Vagina (tissue), 2 donors: ENCODE measurements at regions not wholly inside any gene's neighbourhood (a gene's known extent, or its start where the extent isn't known, plus 50 kb on each side); places are given as distances from the start of the nearest gene placed in this dataset.

Experiments used
- DNase-seq, 2 donors: peaks; one replicate each; pipeline ENCODE4 v3.0.0-alpha.2; 2017; ENCODE audit errors: extremely low spot score in 2 of 2
- H3K27ac ChIP-seq: fragments of 200-600 bp; sonication (generic); one replicate; pipeline ENCODE4 v1.5.1; 2019
- H3K27me3 ChIP-seq: fragments of 200-600 bp; sonication (generic); one replicate; pipeline ENCODE4 v1.5.1; 2019
- H3K36me3 ChIP-seq, 2 donors: fragments of 200-600 bp; sonication (generic); one replicate each; pipeline ENCODE4 v1.5.1; 2017 to 2019
- H3K4me1 ChIP-seq: fragments of 200-600 bp; sonication (generic); one replicate; pipeline ENCODE4 v1.5.1; 2019
- H3K4me3 ChIP-seq, 2 donors: fragments of 200-600 bp; sonication (generic); 1 replicate in 1 of 2; 2 replicates in 1 of 2; pipeline ENCODE4 v1.5.1; 2016 to 2019
- H3K9me3 ChIP-seq: fragments of 200-600 bp; sonication (generic); one replicate; pipeline ENCODE4 v1.5.1; 2019
- CTCF ChIP-seq, 3 experiments: fragments of 450-650 bp in 2 of 3; fragments of 200-600 bp in 1 of 3; sonication (generic) in 1 of 3; IDR thresholded peaks; one replicate each; pipeline ENCODE4 v1.5.1; 2017 to 2019; ENCODE audit warnings: antibody characterized with exemption in 3 of 3, mild to moderate bottlenecking in 2 of 3, moderate library complexity in 2 of 3
- POLR2A ChIP-seq, 2 donors: fragments of 450-650 bp; IDR thresholded peaks; one replicate each; pipeline ENCODE4 v1.6.1; 2017; ENCODE audit warnings: antibody characterized with exemption in 2 of 2, mild to moderate bottlenecking in 2 of 2, moderate library complexity in 2 of 2
- POLR2AphosphoS5 ChIP-seq, 2 donors: sonication (generic); formaldehyde crosslinking; IDR thresholded peaks; one replicate each; pipeline ENCODE4 v1.9.0; 2017; ENCODE audit warnings: antibody characterized with exemption in 2 of 2, mild to moderate bottlenecking in 2 of 2, low read depth in 1 of 2; ENCODE audit not compliant: insufficient read depth in 1 of 2
- intact Hi-C: fragments of 100-400 bp; cut with DNase I; formaldehyde crosslinking; loops from one replicate; pipeline ENCODE4 v1.15.1; 2023

DNA sequence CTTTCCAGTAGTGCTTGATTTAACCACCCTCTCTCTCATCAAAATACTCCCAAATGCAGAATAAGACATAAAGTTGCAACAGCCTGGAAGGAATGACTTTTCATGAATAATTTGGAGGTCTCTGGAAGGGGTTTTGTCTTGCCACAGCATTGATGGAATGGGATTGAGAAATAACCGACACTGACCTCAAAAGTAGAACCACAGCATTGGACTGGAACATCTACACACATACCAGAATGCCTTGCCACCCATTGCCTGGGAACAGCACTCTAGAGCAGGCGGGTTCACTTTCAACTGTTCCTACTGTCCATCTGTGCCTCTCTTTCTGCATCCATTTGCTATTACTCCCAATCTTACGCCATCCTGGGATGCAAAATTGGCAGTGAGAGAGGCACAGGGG lies 149.1 kb upstream of the USP24 start:
- H3K36me3 ChIP-seq, result no peaks in the 10 kb centered on the region
- no peak for TF ChIP-seq POLR2A (IDR thresholded peaks at IDR 0.05)
- no peak for TF ChIP-seq CTCF (IDR thresholded peaks at IDR 0.05)
- no peak for TF ChIP-seq POLR2AphosphoS5 (IDR thresholded peaks at IDR 0.05; ENCODE audit: insufficient read depth in 1 of 2, low read depth in 1 of 2)
- intact Hi-C loops, result no loop called here

GRCh38 chr1:55363268-55363667 lies 148.1 kb upstream of the USP24 start:
- no peak for TF ChIP-seq CTCF (IDR thresholded peaks at IDR 0.05)
- no peak for TF ChIP-seq POLR2AphosphoS5 (IDR thresholded peaks at IDR 0.05; ENCODE audit: insufficient read depth in 1 of 2, low read depth in 1 of 2)
- TF ChIP-seq POLR2A (IDR thresholded peaks at IDR 0.05), result no peak
- H3K27ac ChIP-seq, result peak overlapping the region; percentile 86
- intact Hi-C loops, result no loop called here

More for the DNA sequence above, 149.1 kb upstream of the USP24 start:
- no peak overlapping the region for H3K4me3 ChIP-seq
- peaks cover 16% of the 10 kb centered on the region for H3K4me1 ChIP-seq
- peak in 1 of 2 donors; percentile 27 for DNase-seq
- H3K27me3 ChIP-seq, result no peaks in the 10 kb centered on the region
- H3K9me3 ChIP-seq, result no peaks in the 10 kb centered on the region
- peak overlapping the region; percentile 86 for H3K27ac ChIP-seq

GRCh38 chr1:55362558-55362957 lies 147.4 kb upstream of the USP24 start:
- no peaks in the 10 kb centered on the region for H3K36me3 ChIP-seq
- peak overlapping the region; percentile 86 for H3K27ac ChIP-seq
- H3K27me3 ChIP-seq, result no peaks in the 10 kb centered on the region
- intact Hi-C loops, result no loop called here
- peaks cover 16% of the 10 kb centered on the region for H3K4me1 ChIP-seq
- H3K4me3 ChIP-seq, result no peak overlapping the region
- no peak for DNase-seq
- no peaks in the 10 kb centered on the region for H3K9me3 ChIP-seq
- TF ChIP-seq POLR2AphosphoS5 (IDR thresholded peaks at IDR 0.05; ENCODE audit: insufficient read depth in 1 of 2, low read depth in 1 of 2) (peak in 1 of 2 donors; percentile 78), CTCF (IDR thresholded peaks at IDR 0.05) (no peak), POLR2A (IDR thresholded peaks at IDR 0.05) (no peak)

More at GRCh38 chr1:55363268-55363667, 148.1 kb upstream of the USP24 start:
- Histone ChIP-seq H3K9me3 (no peaks in the 10 kb centered on the region), H3K36me3 (no peaks in the 10 kb centered on the region), H3K4me3 (no peak overlapping the region), H3K27me3 (no peaks in the 10 kb centered on the region), H3K4me1 (peaks cover 16% of the 10 kb centered on the region)
- no peak for DNase-seq

- Histone ChIP-seq H3K27me3 (no peaks in the 10 kb centered on the region), H3K27ac (peak overlapping the region; percentile 17), H3K4me1 (peaks cover 16% of the 10 kb centered on the region), H3K36me3 (no peaks in the 10 kb centered on the region), H3K4me3 (no peak overlapping the region), H3K9me3 (no peaks in the 10 kb centered on the region)
- TF ChIP-seq CTCF (IDR thresholded peaks at IDR 0.05) (no peak), POLR2A (IDR thresholded peaks at IDR 0.05) (no peak), POLR2AphosphoS5 (IDR thresholded peaks at IDR 0.05; ENCODE audit: insufficient read depth in 1 of 2, low read depth in 1 of 2) (no peak)
- peak in 1 of 2 donors; percentile 3 for DNase-seq
- intact Hi-C loops, result no loop called here
Observed at GRCh38 chr1:55359611-55360010, 144.4 kb upstream of the USP24 start.

- TF ChIP-seq POLR2AphosphoS5 (IDR thresholded peaks at IDR 0.05; ENCODE audit: insufficient read depth in 1 of 2, low read depth in 1 of 2), result no peak
- TF ChIP-seq POLR2A (IDR thresholded peaks at IDR 0.05), result no peak
- no peak for TF ChIP-seq CTCF (IDR thresholded peaks at IDR 0.05)
Observed at GRCh38 chr1:55358581-55358980, 143.4 kb upstream of the USP24 start.

More at GRCh38 chr1:55358581-55358980, 143.4 kb upstream of the USP24 start:
- peaks cover 23% of the 10 kb centered on the region for H3K4me1 ChIP-seq
- intact Hi-C loops, result no loop called here
- H3K27ac ChIP-seq, result no peak overlapping the region
- H3K4me3 ChIP-seq, result no peak overlapping the region
- no peaks in the 10 kb centered on the region for H3K36me3 ChIP-seq
- no peaks in the 10 kb centered on the region for H3K9me3 ChIP-seq
- no peaks in the 10 kb centered on the region for H3K27me3 ChIP-seq
- DNase-seq, result no peak
